HepG2 (cell line): ENCODE measurements at regions not wholly inside any gene's neighbourhood (a gene's known extent, or its start where the extent isn't known, plus 50 kb on each side); places are given as distances from the start of the nearest gene placed in this dataset.
A peak's percentile ranks its signal among the peaks of the same experiment; 100 is the strongest.

Source experiments
- CEBPB ChIP-seq: IDR thresholded peaks from 2 replicates; pipeline ENCODE4 v1.6.1; 2011; ENCODE audit warnings: low read depth, low read length, improper control_type of control experiment, borderline replicate concordance
- CENPT ChIP-seq: sonication (generic); formaldehyde crosslinking; IDR thresholded peaks from 2 replicates; pipeline ENCODE4 v1.8.0; 2022; ENCODE audit warnings: low read depth, mild to moderate bottlenecking, moderate library complexity, missing genetic modification reagents
- CENPX ChIP-seq: sonication (generic); formaldehyde crosslinking; IDR thresholded peaks from 2 replicates; pipeline ENCODE4 v1.9.0; 2021; ENCODE audit warnings: mild to moderate bottlenecking, missing genetic modification reagents, moderate library complexity
- FLYWCH1 ChIP-seq: sonication (generic); formaldehyde crosslinking; IDR thresholded peaks from 2 replicates; pipeline ENCODE4 v1.8.1; 2023; ENCODE audit warnings: mild to moderate bottlenecking, missing genetic modification reagents
- KLF12 ChIP-seq: sonication (generic); formaldehyde crosslinking; IDR thresholded peaks from 2 replicates; pipeline ENCODE4 v1.4.0; 2020; ENCODE audit warnings: missing genetic modification reagents, borderline replicate concordance
- NR2F1 ChIP-seq, 2 experiments: fragments of 450-650 bp in 1 of 2; formaldehyde crosslinking in 1 of 2; IDR thresholded peaks; 2 replicates each; pipeline versions ENCODE4 v1.5.0 to v1.6.1; 2016 to 2020; ENCODE audit warnings: mild to moderate bottlenecking in 1 of 2, missing compliant biosample characterization in 1 of 2, missing genetic modification reagents in 1 of 2, moderate library complexity in 1 of 2
- PPARG ChIP-seq: conservative IDR thresholded peaks from 2 replicates; pipeline ENCODE4 v1.6.1; 2016; ENCODE audit warnings: missing biosample characterization, missing genetic modification reagents
- RAD21 ChIP-seq: fragments of 450-650 bp; formaldehyde crosslinking; IDR thresholded peaks from 2 replicates; pipeline ENCODE4 v1.5.0; 2020; ENCODE audit warnings: mild to moderate bottlenecking
- RBM22 ChIP-seq: fragments of 200-400 bp; formaldehyde crosslinking; optimal IDR thresholded peaks from 2 replicates; pipeline ENCODE3; 2017; ENCODE audit warnings: mild to moderate bottlenecking, low read length, moderate library complexity
- RBM39 ChIP-seq: fragments of 200-400 bp; formaldehyde crosslinking; IDR thresholded peaks from one replicate; pipeline ENCODE4 v1.6.1; 2018; ENCODE audit warnings: antibody characterized with exemption, mild to moderate bottlenecking, low read depth, low read length; ENCODE audit not compliant: poor library complexity, severe bottlenecking
- RELA ChIP-seq: sonication (generic); formaldehyde crosslinking; IDR thresholded peaks from 2 replicates; pipeline ENCODE4 v1.4.0; 2020; ENCODE audit warnings: missing genetic modification reagents
- SAFB2 ChIP-seq: sonication (generic); formaldehyde crosslinking; IDR thresholded peaks from 2 replicates; pipeline ENCODE4 v1.5.1; 2020; ENCODE audit warnings: missing genetic modification reagents, low read depth, mild to moderate bottlenecking, borderline replicate concordance
- SP1 ChIP-seq, 2 experiments: fragments of 450-650 bp in 1 of 2; sonication (generic) in 1 of 2; formaldehyde crosslinking in 1 of 2; IDR thresholded peaks; 2 replicates each; pipeline versions ENCODE4 v1.4.0 to v1.6.1; 2016 to 2020; ENCODE audit warnings: missing genetic modification reagents in 1 of 2
- STAT5B ChIP-seq: sonication (generic); formaldehyde crosslinking; IDR thresholded peaks from 2 replicates; pipeline ENCODE4 v1.4.0; 2020; ENCODE audit warnings: missing genetic modification reagents
- TCF7L2 ChIP-seq: IDR thresholded peaks from 2 replicates; pipeline ENCODE4 v1.6.1; 2011; ENCODE audit warnings: mild to moderate bottlenecking, low read depth, low read length, moderate library complexity
- TSC22D2 ChIP-seq: sonication (generic); formaldehyde crosslinking; IDR thresholded peaks from 2 replicates; pipeline ENCODE4 v1.5.1; 2020; ENCODE audit warnings: missing genetic modification reagents, mild to moderate bottlenecking, borderline replicate concordance
- ZNF577 ChIP-seq: sonication (generic); formaldehyde crosslinking; IDR thresholded peaks from 2 replicates; pipeline ENCODE4 v1.4.0; 2020; ENCODE audit warnings: mild to moderate bottlenecking, low read depth, missing genetic modification reagents, borderline replicate concordance
- ZNF703 ChIP-seq: sonication (generic); formaldehyde crosslinking; IDR thresholded peaks from 2 replicates; pipeline ENCODE4 v1.5.1; 2020; ENCODE audit warnings: missing genetic modification reagents, mild to moderate bottlenecking, moderate library complexity, borderline replicate concordance
- ZNF781 ChIP-seq: sonication (generic); formaldehyde crosslinking; IDR thresholded peaks from 2 replicates; pipeline ENCODE4 v1.5.1; 2020; ENCODE audit warnings: borderline replicate concordance, mild to moderate bottlenecking, missing genetic modification reagents; ENCODE audit errors: not compliant biosample characterization
- ZSCAN12 ChIP-seq: sonication (generic); formaldehyde crosslinking; IDR thresholded peaks from 2 replicates; pipeline ENCODE4 v1.9.0; 2021; ENCODE audit warnings: mild to moderate bottlenecking, missing genetic modification reagents
- TF ChIP-seq, protein P1 (sequence below): sonication (generic); formaldehyde crosslinking; conservative IDR thresholded peaks from 2 replicates; pipeline ENCODE4 v1.5.0; 2020; ENCODE audit warnings: missing genetic modification reagents
- TF ChIP-seq, protein P2 (sequence below): sonication (generic); formaldehyde crosslinking; IDR thresholded peaks from 2 replicates; pipeline ENCODE4 v1.4.0; 2020; ENCODE audit warnings: missing genetic modification reagents, mild to moderate bottlenecking, borderline replicate concordance
- TF ChIP-seq, protein P3 (sequence below): sonication (generic); formaldehyde crosslinking; IDR thresholded peaks from 2 replicates; pipeline ENCODE4 v1.5.0; 2020; ENCODE audit warnings: missing genetic modification reagents, mild to moderate bottlenecking, borderline replicate concordance
- TF ChIP-seq, protein P4 (sequence below): IDR thresholded peaks from 2 replicates; pipeline ENCODE4 v1.6.1; 2012; ENCODE audit warnings: inconsistent platforms

DNA sequence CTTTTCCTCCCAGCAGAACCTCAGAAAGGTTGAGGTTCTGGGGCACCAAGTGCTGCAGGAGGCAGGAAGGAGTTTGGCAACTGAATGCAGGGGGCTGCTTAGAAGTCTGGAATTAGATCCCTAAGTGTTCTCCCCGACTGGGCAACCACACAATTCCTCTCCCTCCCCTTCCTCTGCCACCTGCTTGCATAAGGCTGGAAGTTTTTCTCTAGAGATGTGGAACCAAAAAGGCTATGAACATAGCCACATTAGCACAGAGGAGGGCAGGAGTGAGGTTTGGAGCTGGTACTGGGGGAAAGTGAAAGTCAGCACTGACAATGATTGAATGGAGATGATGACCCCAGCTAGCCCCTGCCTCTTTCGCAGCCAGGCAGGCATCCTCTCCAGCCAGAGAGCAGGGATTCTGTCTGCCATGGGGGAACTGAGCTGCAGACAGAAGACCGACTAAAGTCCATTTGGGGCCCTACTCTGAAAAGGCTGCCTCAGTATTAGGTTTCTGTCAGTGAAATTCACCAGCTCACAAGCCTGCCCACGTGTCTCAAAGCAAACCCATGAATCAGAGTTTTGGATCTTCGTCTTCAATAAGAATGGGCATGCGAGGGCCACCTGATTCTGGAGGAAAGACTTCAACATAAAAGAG is 87.9 kb upstream of the ITGA6 start (continued):
- TF ChIP-seq CENPT (no peak), CEBPB (no peak), FLYWCH1 (CRISPR knock-in tag) (0 out of 2 replicates have a peak, but pooled peaks have one; percentile 31), CENPX (CRISPR knock-in tag) (no peak), ZNF577 (CRISPR knock-in tag) (no peak), RAD21 (CRISPR knock-in tag) (peak; percentile 51; the same call in 1 of the 2 replicates), RBM22 (no peak), SAFB2 (CRISPR knock-in tag) (peak; percentile 73; the same call in 1 of the 2 replicates), NR2F1 (CRISPR knock-in tag; IDR thresholded peaks at IDR 0.05) (no peak; a peak in 1 of 4 replicates), ZSCAN12 (CRISPR knock-in tag) (no peak), ZNF781 (no peak), STAT5B (no peak), ZNF703 (CRISPR knock-in tag) (no peak), TCF7L2 (no peak), KLF12 (CRISPR knock-in tag) (no peak), RBM39 (no peak), PPARG (CRISPR knock-in tag) (0 out of 2 replicates have a peak, but pooled peaks have one; percentile 43), SP1 (IDR thresholded peaks at IDR 0.05) (no peak), SP1 (CRISPR knock-in tag; IDR thresholded peaks at IDR 0.05) (no peak), TSC22D2 (CRISPR knock-in tag) (0 out of 2 replicates have a peak, but pooled peaks have one; percentile 34), RELA (CRISPR knock-in tag) (no peak)
- TF ChIP-seq, protein P1, sequence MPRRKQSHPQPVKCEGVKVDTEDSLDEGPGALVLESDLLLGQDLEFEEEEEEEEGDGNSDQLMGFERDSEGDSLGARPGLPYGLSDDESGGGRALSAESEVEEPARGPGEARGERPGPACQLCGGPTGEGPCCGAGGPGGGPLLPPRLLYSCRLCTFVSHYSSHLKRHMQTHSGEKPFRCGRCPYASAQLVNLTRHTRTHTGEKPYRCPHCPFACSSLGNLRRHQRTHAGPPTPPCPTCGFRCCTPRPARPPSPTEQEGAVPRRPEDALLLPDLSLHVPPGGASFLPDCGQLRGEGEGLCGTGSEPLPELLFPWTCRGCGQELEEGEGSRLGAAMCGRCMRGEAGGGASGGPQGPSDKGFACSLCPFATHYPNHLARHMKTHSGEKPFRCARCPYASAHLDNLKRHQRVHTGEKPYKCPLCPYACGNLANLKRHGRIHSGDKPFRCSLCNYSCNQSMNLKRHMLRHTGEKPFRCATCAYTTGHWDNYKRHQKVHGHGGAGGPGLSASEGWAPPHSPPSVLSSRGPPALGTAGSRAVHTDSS (CRISPR knock-in tag) = no peak
- TF ChIP-seq, protein P2, sequence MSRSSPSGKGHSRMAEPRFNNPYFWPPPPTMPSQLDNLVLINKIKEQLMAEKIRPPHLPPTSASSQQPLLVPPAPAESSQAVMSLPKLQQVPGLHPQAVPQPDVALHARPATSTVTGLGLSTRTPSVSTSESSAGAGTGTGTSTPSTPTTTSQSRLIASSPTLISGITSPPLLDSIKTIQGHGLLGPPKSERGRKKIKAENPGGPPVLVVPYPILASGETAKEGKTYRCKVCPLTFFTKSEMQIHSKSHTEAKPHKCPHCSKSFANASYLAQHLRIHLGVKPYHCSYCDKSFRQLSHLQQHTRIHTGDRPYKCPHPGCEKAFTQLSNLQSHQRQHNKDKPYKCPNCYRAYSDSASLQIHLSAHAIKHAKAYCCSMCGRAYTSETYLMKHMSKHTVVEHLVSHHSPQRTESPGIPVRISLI (CRISPR knock-in tag) = 0 out of 2 replicates have a peak, but pooled peaks have one; percentile 19
- TF ChIP-seq, protein P3, sequence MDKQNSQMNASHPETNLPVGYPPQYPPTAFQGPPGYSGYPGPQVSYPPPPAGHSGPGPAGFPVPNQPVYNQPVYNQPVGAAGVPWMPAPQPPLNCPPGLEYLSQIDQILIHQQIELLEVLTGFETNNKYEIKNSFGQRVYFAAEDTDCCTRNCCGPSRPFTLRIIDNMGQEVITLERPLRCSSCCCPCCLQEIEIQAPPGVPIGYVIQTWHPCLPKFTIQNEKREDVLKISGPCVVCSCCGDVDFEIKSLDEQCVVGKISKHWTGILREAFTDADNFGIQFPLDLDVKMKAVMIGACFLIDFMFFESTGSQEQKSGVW = no peak
- TF ChIP-seq, protein P4, sequence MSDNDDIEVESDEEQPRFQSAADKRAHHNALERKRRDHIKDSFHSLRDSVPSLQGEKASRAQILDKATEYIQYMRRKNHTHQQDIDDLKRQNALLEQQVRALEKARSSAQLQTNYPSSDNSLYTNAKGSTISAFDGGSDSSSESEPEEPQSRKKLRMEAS = peak; percentile 97
